ENCODE measurements at regions not wholly inside any gene's neighbourhood (a gene's known extent, or its start where the extent isn't known, plus 50 kb on each side); places are given as distances from the start of the nearest gene placed in this dataset.
A peak's percentile ranks its signal among the peaks of the same experiment; 100 is the strongest.

DNA sequence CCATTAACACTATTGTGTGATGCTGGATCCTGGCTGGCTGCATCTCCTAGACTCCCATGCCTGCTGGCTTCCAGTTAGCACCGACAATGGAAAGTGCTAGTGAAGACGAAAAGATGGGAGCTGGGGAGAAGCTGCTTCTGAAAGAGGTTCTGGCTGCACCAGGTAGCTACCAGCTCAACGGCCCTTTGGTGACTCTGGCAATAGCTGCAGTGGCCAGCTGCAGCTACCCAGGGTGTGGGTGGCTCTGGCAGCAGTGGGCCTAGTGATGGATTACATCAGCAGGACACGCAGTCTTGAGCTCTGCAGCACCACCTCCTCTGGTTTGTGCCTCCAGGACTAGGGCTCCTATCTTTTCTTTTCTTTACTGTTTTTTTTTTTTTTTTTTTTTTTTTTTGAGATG is 662.6 kb downstream of the MATN1 start:
- no peak overlapping the region for H3K4me3 ChIP-seq (replicated peaks; ENCODE audit: low read depth, low read length)
- TF ChIP-seq CTCF (IDR thresholded peaks at IDR 0.05; ENCODE audit: low read length, missing control alignments): no peak
- DNase-seq (ENCODE audit: low read depth): no peak

- TF ChIP-seq CTCF (IDR thresholded peaks at IDR 0.05; ENCODE audit: low read length, missing control alignments): no peak
- no peak overlapping the region for H3K4me3 ChIP-seq (replicated peaks; ENCODE audit: low read depth, low read length)
- DNase-seq (ENCODE audit: low read depth): peak; percentile 22
These were observed 664.4 kb downstream of the MATN1 start for GRCh38 chr1:30058970-30059369.

DNA sequence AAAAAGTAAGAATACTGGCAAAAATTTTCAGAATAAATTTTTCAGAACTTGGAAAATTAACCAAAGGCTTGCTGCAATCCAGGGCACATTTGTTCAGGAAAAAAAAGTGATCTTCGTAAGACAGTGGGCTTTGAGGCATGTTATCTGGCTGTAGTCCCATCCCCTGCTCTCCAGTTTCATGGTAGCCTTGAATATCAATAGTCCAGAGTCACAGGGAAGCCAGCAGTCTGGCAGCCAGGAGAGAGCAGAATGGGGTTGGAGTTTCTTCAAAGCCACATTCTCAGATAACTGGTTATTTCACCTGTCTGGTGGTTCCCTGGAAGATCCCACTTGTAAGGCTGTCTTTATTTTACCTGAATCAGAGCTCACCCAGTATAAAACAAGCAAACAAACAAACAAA is 669.3 kb downstream of the MATN1 start:
- no peak for TF ChIP-seq CTCF (IDR thresholded peaks at IDR 0.05; ENCODE audit: low read length, missing control alignments)
- no peak overlapping the region for H3K4me3 ChIP-seq (replicated peaks; ENCODE audit: low read depth, low read length)
- DNase-seq (ENCODE audit: low read depth): no peak

DNA sequence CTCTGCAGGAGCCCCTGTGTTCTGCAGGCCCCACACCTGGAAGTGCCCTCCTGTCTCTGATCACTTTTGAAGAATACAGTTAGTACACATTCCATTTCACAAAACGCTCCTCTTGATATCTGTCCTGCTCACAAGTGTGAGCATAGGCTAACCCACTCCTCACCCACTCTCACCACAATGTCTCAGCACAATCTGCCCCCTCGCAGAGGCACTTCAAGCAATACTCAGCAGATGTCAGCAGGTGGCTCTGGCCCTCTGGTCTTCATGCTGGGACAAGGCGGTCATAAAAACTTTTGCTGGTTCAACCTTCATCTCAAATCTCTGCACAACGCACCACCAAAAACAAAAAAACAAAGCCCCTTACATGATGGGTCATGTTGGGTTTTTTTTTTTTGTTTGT is 671.2 kb downstream of the MATN1 start:
- no peak for TF ChIP-seq CTCF (IDR thresholded peaks at IDR 0.05; ENCODE audit: low read length, missing control alignments)
- H3K4me3 ChIP-seq (replicated peaks; ENCODE audit: low read depth, low read length): no peak overlapping the region
- DNase-seq (ENCODE audit: low read depth): no peak

GRCh38 chr1:30051777-30052176 is 671.6 kb downstream of the MATN1 start:
- no peak for TF ChIP-seq CTCF (IDR thresholded peaks at IDR 0.05; ENCODE audit: low read length, missing control alignments)
- H3K4me3 ChIP-seq (replicated peaks; ENCODE audit: low read depth, low read length): no peak overlapping the region
- no peak for DNase-seq (ENCODE audit: low read depth)

DNA sequence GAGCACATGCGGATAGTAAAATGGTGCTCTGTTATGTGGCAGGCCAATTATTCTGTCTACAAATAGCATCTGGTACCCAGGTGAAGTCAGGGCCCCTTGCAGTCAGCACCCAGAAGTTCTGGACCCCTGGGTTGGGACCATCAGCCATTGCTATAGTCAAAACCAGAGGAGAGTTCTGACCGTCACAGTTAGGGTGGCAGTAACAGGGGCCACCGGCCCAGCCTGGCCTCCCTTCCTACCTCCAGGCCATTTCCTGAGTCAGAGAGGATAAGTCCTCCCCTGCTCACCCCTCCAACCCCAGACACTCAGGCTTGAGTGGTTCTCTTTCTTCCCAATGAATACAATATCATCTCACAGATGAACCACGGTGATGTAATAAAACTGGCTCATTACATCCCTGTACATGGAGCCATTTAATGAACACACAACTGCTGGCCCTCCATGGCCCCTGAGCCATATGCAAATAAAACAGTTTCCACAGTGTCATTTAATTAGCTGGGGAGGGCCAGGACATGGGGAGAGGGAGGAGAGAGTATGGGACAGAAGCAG is 673.6 kb downstream of the MATN1 start:
- no peak overlapping the region for H3K4me3 ChIP-seq (replicated peaks; ENCODE audit: low read depth, low read length)
- no peak for DNase-seq (ENCODE audit: low read depth)
- TF ChIP-seq CTCF (IDR thresholded peaks at IDR 0.05; ENCODE audit: low read length, missing control alignments): no peak

GRCh38 chr1:30048905-30049304 is 674.5 kb downstream of the MATN1 start:
- TF ChIP-seq CTCF (IDR thresholded peaks at IDR 0.05; ENCODE audit: low read length, missing control alignments): no peak
- no peak for DNase-seq (ENCODE audit: low read depth)
- no peak overlapping the region for H3K4me3 ChIP-seq (replicated peaks; ENCODE audit: low read depth, low read length)

Measured in fibroblast of pulmonary artery (primary cell).